PC-9 (cell line): ENCODE measurements at regions not wholly inside any gene's neighbourhood (a gene's known extent, or its start where the extent isn't known, plus 50 kb on each side); places are given as distances from the start of the nearest gene placed in this dataset.

Experiments used
- BruUV-seq: library from RNA; stranded (reverse); fragments of 400-500 nt; replicated peaks from 2 replicates; lab custom pipeline; 2021; lab: Mats Ljungman, UMichigan
- CTCF ChIA-PET: fragments of 300-600 bp; sonication (Branson Sonifier 250); formaldehyde crosslinking; loops from one replicate; lab custom pipeline; 2022; ENCODE audit warnings: antibody characterized with exemption; lab: Charles Lee
- POLR2A ChIA-PET: fragments of 300-600 bp; sonication (Branson Sonifier 250); formaldehyde crosslinking; loops from one replicate; lab custom pipeline; 2022; ENCODE audit warnings: antibody characterized with exemption; ENCODE audit not compliant: unreplicated experiment; lab: Charles Lee
- DNase-seq, 2 experiments: peaks; one replicate each; pipeline versions ENCODE4 v3.0.0 to v3.0.0-alpha.2; 2015 to 2022; ENCODE audit warnings: mixed read lengths in 1 of 2
- H2AFZ ChIP-seq: fragments of 200-600 bp; sonication (generic); 2 replicates; pipeline ENCODE4 v1.8.1; 2017; ENCODE audit warnings: antibody characterized with exemption
- H3F3A ChIP-seq: fragments of 200-600 bp; sonication (generic); 2 replicates; pipeline ENCODE4 v1.8.1; 2017; ENCODE audit warnings: antibody characterized with exemption, mild to moderate bottlenecking, low read depth; ENCODE audit not compliant: insufficient read depth
- H3K27ac ChIP-seq: fragments of 200-600 bp; sonication (generic); 2 replicates; pipeline ENCODE4 v1.6.1; 2016; ENCODE audit warnings: mixed run types
- H3K27me3 ChIP-seq: fragments of 200-600 bp; sonication (generic); 2 replicates; pipeline ENCODE4 v1.6.1; 2016; ENCODE audit warnings: low read depth, mixed run types; ENCODE audit not compliant: insufficient read depth
- H3K36me3 ChIP-seq: fragments of 200-600 bp; sonication (generic); 2 replicates; pipeline ENCODE4 v1.6.1; 2016; ENCODE audit warnings: low read depth, mixed run types
- H3K4me1 ChIP-seq: fragments of 200-600 bp; sonication (generic); replicated peaks from 2 replicates; pipeline ENCODE4 v1.6.1; 2016; ENCODE audit warnings: mixed run types; ENCODE audit not compliant: insufficient read depth
- H3K4me2 ChIP-seq: fragments of 200-600 bp; sonication (generic); 2 replicates; pipeline ENCODE4 v1.6.1; 2017; ENCODE audit warnings: mixed run types
- H3K4me3 ChIP-seq: fragments of 200-600 bp; sonication (generic); 2 replicates; pipeline ENCODE4 v1.6.1; 2016; ENCODE audit warnings: mixed run types
- H3K79me2 ChIP-seq: fragments of 200-600 bp; sonication (generic); 2 replicates; pipeline ENCODE4 v1.6.1; 2017; ENCODE audit warnings: low read depth, mixed run types
- H3K9me2 ChIP-seq: fragments of 200-600 bp; sonication (generic); 2 replicates; pipeline ENCODE4 v1.8.1; 2017; ENCODE audit warnings: mild to moderate bottlenecking; ENCODE audit not compliant: insufficient read depth
- H3K9me3 ChIP-seq: fragments of 200-600 bp; sonication (generic); 2 replicates; pipeline ENCODE4 v1.8.1; 2016; ENCODE audit warnings: low read depth; ENCODE audit not compliant: insufficient read depth
- H4K20me1 ChIP-seq: fragments of 200-600 bp; sonication (generic); 2 replicates; pipeline ENCODE4 v1.8.1; 2017; ENCODE audit not compliant: insufficient read depth
- EZH2 ChIP-seq: fragments of 200-600 bp; sonication (generic); IDR thresholded peaks from 2 replicates; pipeline ENCODE4 v1.8.0; 2017; ENCODE audit warnings: antibody characterized with exemption, low read depth
- intact Hi-C: fragments of 100-400 bp; cut with micrococcal nuclease; formaldehyde crosslinking; loops from one replicate; pipeline ENCODE4 v1.10.0; 2022; ENCODE audit not compliant: unreplicated experiment
- TF ChIP-seq, protein P1 (sequence below): fragments of 200-600 bp; sonication (generic); conservative IDR thresholded peaks from 2 replicates; pipeline ENCODE4 v1.6.1; 2017; ENCODE audit warnings: mixed run types, antibody characterized with exemption, mild to moderate bottlenecking, moderate library complexity

DNA sequence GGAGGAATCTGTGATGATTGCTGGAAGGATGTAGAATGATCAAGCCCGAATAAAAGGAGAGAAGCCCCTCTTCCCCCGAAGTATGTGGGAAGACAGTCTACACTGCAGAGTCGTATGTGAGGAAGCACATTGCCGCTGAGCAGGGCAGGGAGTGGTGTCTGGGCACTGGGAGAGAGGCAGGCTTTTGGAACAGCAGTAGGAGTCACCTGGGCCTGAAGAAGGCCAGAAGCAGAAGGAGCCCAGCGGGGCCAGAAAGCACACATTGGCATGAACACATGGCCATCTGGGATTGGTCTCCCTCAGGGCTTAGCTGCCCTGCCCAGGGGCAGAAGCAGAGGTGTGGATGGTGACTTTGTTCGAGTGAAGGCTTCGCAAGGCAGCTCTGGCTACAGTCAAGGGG is 162.8 kb downstream of the ERCC6L2 start:
- H3K9me3 ChIP-seq: no peaks in the 10 kb centered on the region
- ChIA-PET CTCF (no interaction called here), POLR2A (no interaction called here)
- no peak overlapping the region for H2AFZ ChIP-seq
- TF ChIP-seq, protein P1, sequence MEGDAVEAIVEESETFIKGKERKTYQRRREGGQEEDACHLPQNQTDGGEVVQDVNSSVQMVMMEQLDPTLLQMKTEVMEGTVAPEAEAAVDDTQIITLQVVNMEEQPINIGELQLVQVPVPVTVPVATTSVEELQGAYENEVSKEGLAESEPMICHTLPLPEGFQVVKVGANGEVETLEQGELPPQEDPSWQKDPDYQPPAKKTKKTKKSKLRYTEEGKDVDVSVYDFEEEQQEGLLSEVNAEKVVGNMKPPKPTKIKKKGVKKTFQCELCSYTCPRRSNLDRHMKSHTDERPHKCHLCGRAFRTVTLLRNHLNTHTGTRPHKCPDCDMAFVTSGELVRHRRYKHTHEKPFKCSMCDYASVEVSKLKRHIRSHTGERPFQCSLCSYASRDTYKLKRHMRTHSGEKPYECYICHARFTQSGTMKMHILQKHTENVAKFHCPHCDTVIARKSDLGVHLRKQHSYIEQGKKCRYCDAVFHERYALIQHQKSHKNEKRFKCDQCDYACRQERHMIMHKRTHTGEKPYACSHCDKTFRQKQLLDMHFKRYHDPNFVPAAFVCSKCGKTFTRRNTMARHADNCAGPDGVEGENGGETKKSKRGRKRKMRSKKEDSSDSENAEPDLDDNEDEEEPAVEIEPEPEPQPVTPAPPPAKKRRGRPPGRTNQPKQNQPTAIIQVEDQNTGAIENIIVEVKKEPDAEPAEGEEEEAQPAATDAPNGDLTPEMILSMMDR: no peak
- TF ChIP-seq EZH2: no peak
- H3K4me3 ChIP-seq: no peak overlapping the region
- no peaks in the 10 kb centered on the region for H4K20me1 ChIP-seq
- peaks cover 47% of the 10 kb centered on the region for H3K27me3 ChIP-seq
- DNase-seq: no peak
- no peaks in the 10 kb centered on the region for H3F3A ChIP-seq
- H3K4me1 ChIP-seq: no peaks in the 10 kb centered on the region
- H3K4me2 ChIP-seq: no peak overlapping the region
- no peaks in the 10 kb centered on the region for H3K79me2 ChIP-seq
- H3K27ac ChIP-seq: no peak overlapping the region
- no TSS peak for BruUV-seq
- H3K9me2 ChIP-seq: no peaks in the 10 kb centered on the region
- intact Hi-C loops: no loop called here
- no peaks in the 10 kb centered on the region for H3K36me3 ChIP-seq

DNA sequence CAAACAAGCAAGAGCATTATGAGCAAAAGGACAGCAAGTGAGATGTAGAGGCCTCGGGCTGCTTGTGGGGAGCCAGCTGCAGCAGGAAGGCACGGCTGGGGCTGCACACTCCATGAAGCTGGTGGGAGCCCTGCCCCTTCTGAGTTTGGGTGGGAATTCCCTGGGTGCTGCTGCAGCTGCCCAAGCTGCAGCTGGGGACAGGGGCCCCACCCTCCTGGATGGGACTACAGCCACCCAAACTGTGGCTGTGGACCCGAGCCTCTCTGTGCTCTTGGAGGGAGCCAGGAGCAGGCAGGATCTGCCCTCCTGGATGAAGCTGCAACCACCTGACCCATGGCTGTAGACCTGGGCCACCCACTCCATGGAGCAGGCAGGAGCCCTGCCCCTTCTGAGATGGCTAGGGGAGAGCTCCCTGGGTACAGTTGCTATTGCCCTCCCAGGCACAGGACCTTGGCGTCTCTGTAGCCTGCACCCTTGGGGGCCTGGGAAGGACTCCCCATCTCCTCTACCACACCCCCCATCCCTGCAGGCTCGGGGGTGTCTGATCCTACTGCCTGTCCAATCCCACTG is 159.1 kb downstream of the ERCC6L2 start:
- Histone ChIP-seq H3K27ac (no peak overlapping the region), H3K9me3 (no peaks in the 10 kb centered on the region), H3K4me2 (no peak overlapping the region), H3K27me3 (peaks cover 46% of the 10 kb centered on the region), H3K79me2 (no peaks in the 10 kb centered on the region), H3K36me3 (no peaks in the 10 kb centered on the region), H3K9me2 (no peaks in the 10 kb centered on the region), H3K4me3 (no peak overlapping the region), H3K4me1 (no peaks in the 10 kb centered on the region), H3F3A (no peaks in the 10 kb centered on the region), H4K20me1 (no peaks in the 10 kb centered on the region), H2AFZ (no peak overlapping the region)
- POLR2A ChIA-PET: no interaction called here
- CTCF ChIA-PET: no interaction called here
- TF ChIP-seq, protein P1: no peak
- TF ChIP-seq EZH2: no peak
- DNase-seq: no peak
- intact Hi-C loops: no loop called here
- no TSS peak for BruUV-seq

DNA sequence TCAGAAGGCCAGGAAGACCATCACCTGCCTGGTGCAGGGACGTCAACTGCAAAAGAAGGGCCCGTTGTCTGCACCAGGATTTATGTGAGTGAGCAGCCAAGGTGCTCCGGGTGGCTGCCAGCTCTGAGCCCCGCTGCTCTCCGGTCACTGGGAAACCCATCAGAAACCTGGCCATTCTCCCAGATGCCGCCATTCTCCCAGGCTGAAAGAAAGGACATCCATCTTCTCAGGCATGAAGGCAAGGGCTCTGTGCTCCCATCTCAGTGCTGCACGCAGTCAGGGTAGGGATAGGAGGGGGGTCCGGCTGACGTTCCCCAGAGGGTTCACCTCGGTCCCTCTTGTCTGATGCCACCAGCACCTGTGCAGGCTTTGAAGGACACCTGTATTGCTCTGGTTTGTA is 158.4 kb downstream of the ERCC6L2 start:
- Histone ChIP-seq H3K9me2 (no peaks in the 10 kb centered on the region), H3K4me2 (no peak overlapping the region), H3K9me3 (no peaks in the 10 kb centered on the region), H4K20me1 (no peaks in the 10 kb centered on the region), H2AFZ (no peak overlapping the region), H3K36me3 (no peaks in the 10 kb centered on the region), H3K27me3 (peaks cover 44% of the 10 kb centered on the region), H3K4me1 (no peaks in the 10 kb centered on the region), H3K4me3 (no peak overlapping the region), H3K27ac (no peak overlapping the region), H3F3A (no peaks in the 10 kb centered on the region), H3K79me2 (no peaks in the 10 kb centered on the region)
- ChIA-PET CTCF (interaction anchor here (0.5 kb wide), 1 partner anchor 14 kb away, joined by 3 read pairs; no protein-coding TSS in a partner anchor), POLR2A (no interaction called here)
- TF ChIP-seq, protein P1: no peak
- TF ChIP-seq EZH2: no peak
- intact Hi-C loops: no loop called here
- DNase-seq: no peak
- no TSS peak for BruUV-seq
